ENCODE measurements at regions not wholly inside any gene's neighbourhood (a gene's known extent, or its start where the extent isn't known, plus 50 kb on each side); places are given as distances from the start of the nearest gene placed in this dataset.

GRCh38 chr2:168338803-168339437 is 91.5 kb upstream of the STK39 start:
- no peak for DNase-seq (ENCODE audit: low spot score)

GRCh38 chr2:168340931-168341330 is 93.5 kb upstream of the STK39 start:
- DNase-seq (ENCODE audit: low spot score), result no peak

GRCh38 chr2:168343586-168343985 is 96.2 kb upstream of the STK39 start:
- DNase-seq (ENCODE audit: low spot score), result no peak

- DNase-seq (ENCODE audit: low spot score), result no peak
Observed at GRCh38 chr2:168344706-168345105, 97.3 kb upstream of the STK39 start.

GRCh38 chr2:168345601-168346000 is 98.2 kb upstream of the STK39 start:
- no peak for DNase-seq (ENCODE audit: low spot score)

GRCh38 chr2:168346725-168347477 is 99.5 kb upstream of the STK39 start:
- peak; percentile 60 for DNase-seq (ENCODE audit: low spot score)

- no peak for DNase-seq (ENCODE audit: low spot score)
Observed at GRCh38 chr2:168348076-168348475, 100.7 kb upstream of the STK39 start.

- no peak for DNase-seq (ENCODE audit: low spot score)
Observed at GRCh38 chr2:168350380-168350779, 103.0 kb upstream of the STK39 start.

- DNase-seq (ENCODE audit: low spot score), result no peak
Observed at GRCh38 chr2:168353251-168353650, 102.8 kb upstream of the CERS6 start.

GRCh38 chr2:168354499-168354898 is 101.6 kb upstream of the CERS6 start:
- no peak for DNase-seq (ENCODE audit: low spot score)

GRCh38 chr2:168355121-168355520 is 101.0 kb upstream of the CERS6 start:
- no peak for DNase-seq (ENCODE audit: low spot score)

- no peak for DNase-seq (ENCODE audit: low spot score)
Observed at GRCh38 chr2:168355779-168356476, 100.1 kb upstream of the CERS6 start.

- no peak for DNase-seq (ENCODE audit: low spot score)
Observed at GRCh38 chr2:168356477-168356835, 99.6 kb upstream of the CERS6 start.

- DNase-seq (ENCODE audit: low spot score), result no peak
Observed at GRCh38 chr2:168357797-168358472, 98.1 kb upstream of the CERS6 start.

- no peak for DNase-seq (ENCODE audit: low spot score)
Observed at GRCh38 chr2:168359082-168359481, 97.0 kb upstream of the CERS6 start.

- peak; percentile 8 for DNase-seq (ENCODE audit: low spot score)
Observed at GRCh38 chr2:168363347-168364092, 92.6 kb upstream of the CERS6 start.

- DNase-seq (ENCODE audit: low spot score), result no peak
Observed at GRCh38 chr2:168365094-168365621, 90.9 kb upstream of the CERS6 start.

- no peak for DNase-seq (ENCODE audit: low spot score)
Observed at GRCh38 chr2:168369031-168369430, 87.0 kb upstream of the CERS6 start.

GRCh38 chr2:168371273-168372019 is 84.6 kb upstream of the CERS6 start:
- no peak for DNase-seq (ENCODE audit: low spot score)

- no peak for DNase-seq (ENCODE audit: low spot score)
Observed at GRCh38 chr2:168373468-168373867, 82.6 kb upstream of the CERS6 start.

All from globus pallidus (tissue), 1 donor.